IMR-90 (cell line): ENCODE measurements at regions not wholly inside any gene's neighbourhood (a gene's known extent, or its start where the extent isn't known, plus 50 kb on each side); places are given as distances from the start of the nearest gene placed in this dataset.

Source experiments
- ATAC-seq: fragments of 200-7000 bp; cut with Tn5 transposase; 2 replicates; pipeline ENCODE4 v1.9.1; 2020; ENCODE audit warnings: low read depth, mild to moderate bottlenecking, moderate library complexity
- BruUV-seq: library from RNA; stranded (reverse); fragments of 400-500 nt; replicated peaks from 2 replicates; lab custom pipeline; 2021; lab: Mats Ljungman, UMichigan
- CTCF ChIA-PET: fragments of 300-600 bp; formaldehyde crosslinking; extraction: SDS; loops from one replicate; lab custom pipeline; 2021; ENCODE audit warnings: antibody characterized with exemption; lab: Yijun Ruan, JAX
- POLR2A ChIA-PET: fragments of 300-600 bp; sonication (Branson Sonifier 250); formaldehyde crosslinking; loops from one replicate; lab custom pipeline; 2022; ENCODE audit warnings: antibody characterized with exemption; ENCODE audit not compliant: unreplicated experiment; lab: Charles Lee
- DNase-seq: peaks from one replicate; pipeline ENCODE4 v3.0.0; 2013
- H2AFZ ChIP-seq: replicated peaks from 2 replicates; pipeline ENCODE3; 2013; ENCODE audit warnings: low read length, mild to moderate bottlenecking; ENCODE audit not compliant: poor library complexity
- H2AK5ac ChIP-seq: 2 replicates; pipeline ENCODE4 v1.6.1; 2013; ENCODE audit warnings: low read depth, low read length, inconsistent platforms
- H2AK9ac ChIP-seq: replicated peaks from 2 replicates; pipeline ENCODE3; 2013; ENCODE audit warnings: mild to moderate bottlenecking, low read depth, low read length, moderate library complexity; ENCODE audit not compliant: poor library complexity
- H2BK120ac ChIP-seq: 2 replicates; pipeline ENCODE4 v1.6.1; 2013; ENCODE audit warnings: low read depth, low read length, inconsistent platforms
- H2BK15ac ChIP-seq: 3 replicates; pipeline ENCODE4 v1.6.1; 2013; ENCODE audit warnings: low read depth, low read length, inconsistent platforms
- H2BK20ac ChIP-seq: 2 replicates; pipeline ENCODE4 v1.6.1; 2013; ENCODE audit warnings: low read depth, mild to moderate bottlenecking, inconsistent platforms, low read length, moderate library complexity
- H2BK5ac ChIP-seq: 2 replicates; pipeline ENCODE4 v1.6.1; 2013; ENCODE audit warnings: mild to moderate bottlenecking, low read depth, low read length, inconsistent platforms; ENCODE audit not compliant: poor library complexity, severe bottlenecking
- H3K14ac ChIP-seq: replicated peaks from 2 replicates; pipeline ENCODE4 v1.6.1; 2013; ENCODE audit warnings: low read depth, low read length, inconsistent platforms
- H3K18ac ChIP-seq: 2 replicates; pipeline ENCODE4 v1.6.1; 2013; ENCODE audit warnings: low read depth, low read length, control low read depth
- H3K23ac ChIP-seq: 2 replicates; pipeline ENCODE4 v1.6.1; 2013; ENCODE audit warnings: low read depth, low read length, inconsistent platforms
- H3K27ac ChIP-seq: 2 replicates; pipeline ENCODE4 v1.5.1; 2013; ENCODE audit warnings: mild to moderate bottlenecking, control low read depth, low read length; ENCODE audit not compliant: insufficient read depth
- H3K27me3 ChIP-seq: 2 replicates; pipeline ENCODE4 v1.6.1; 2013; ENCODE audit warnings: low read length; ENCODE audit not compliant: control insufficient read depth, insufficient read depth
- H3K36me3 ChIP-seq: 2 replicates; pipeline ENCODE4 v1.6.1; 2013; ENCODE audit warnings: low read length, mixed read lengths; ENCODE audit not compliant: control insufficient read depth, insufficient read depth
- H3K4ac ChIP-seq: 2 replicates; pipeline ENCODE4 v1.6.1; 2013; ENCODE audit warnings: low read depth, low read length, inconsistent platforms
- H3K4me1 ChIP-seq: 2 replicates; pipeline ENCODE4 v1.6.1; 2013; ENCODE audit warnings: low read length, mixed read lengths; ENCODE audit not compliant: control insufficient read depth, insufficient read depth
- H3K4me2 ChIP-seq: 2 replicates; pipeline ENCODE4 v1.6.1; 2013; ENCODE audit warnings: low read depth, mild to moderate bottlenecking, control low read depth, low read length, moderate library complexity
- H3K4me3 ChIP-seq: 2 replicates; pipeline ENCODE4 v1.5.1; 2013; ENCODE audit warnings: low read depth, mild to moderate bottlenecking, control low read depth, low read length, moderate library complexity; ENCODE audit not compliant: insufficient read depth
- H3K56ac ChIP-seq: 2 replicates; pipeline ENCODE4 v1.6.1; 2013; ENCODE audit warnings: low read length, inconsistent platforms; ENCODE audit not compliant: insufficient read depth; ENCODE audit errors: extremely low read depth
- H3K79me1 ChIP-seq, 2 experiments: 2 replicates each; pipeline ENCODE4 v1.6.1; 2013; ENCODE audit warnings: low read length in 2 of 2, inconsistent platforms in 1 of 2, low read depth in 1 of 2
- H3K9ac ChIP-seq: 2 replicates; pipeline ENCODE4 v1.6.1; 2013; ENCODE audit warnings: low read depth, low read length, control low read depth
- H3K9me1 ChIP-seq: 2 replicates; pipeline ENCODE4 v1.6.1; 2013; ENCODE audit warnings: low read length, inconsistent platforms; ENCODE audit not compliant: insufficient read depth
- H3K9me3 ChIP-seq: 2 replicates; pipeline ENCODE4 v1.6.1; 2013; ENCODE audit warnings: low read length; ENCODE audit not compliant: control insufficient read depth, insufficient read depth
- H4K20me1 ChIP-seq: 2 replicates; pipeline ENCODE4 v1.6.1; 2013; ENCODE audit warnings: low read length, inconsistent platforms; ENCODE audit not compliant: insufficient read depth
- H4K5ac ChIP-seq: 2 replicates; pipeline ENCODE4 v1.6.1; 2013; ENCODE audit warnings: mild to moderate bottlenecking, low read depth, low read length, control low read depth
- H4K8ac ChIP-seq, 2 experiments: 2 replicates each; pipeline ENCODE4 v1.6.1; 2013; ENCODE audit warnings: low read depth in 2 of 2, low read length in 2 of 2, control low read depth in 1 of 2, inconsistent platforms in 1 of 2
- H4K91ac ChIP-seq: 2 replicates; pipeline ENCODE4 v1.6.1; 2013; ENCODE audit warnings: low read depth, low read length, inconsistent platforms; ENCODE audit not compliant: insufficient read depth
- BHLHE40 ChIP-seq: fragments of 150-350 bp; IDR thresholded peaks from 2 replicates; pipeline ENCODE4 v1.6.1; 2016; ENCODE audit warnings: mild to moderate bottlenecking, low read depth, low read length
- CEBPB ChIP-seq: IDR thresholded peaks from 2 replicates; pipeline ENCODE4 v1.6.1; 2012; ENCODE audit warnings: low read depth, low read length, improper control_type of control experiment
- CTCF ChIP-seq: conservative IDR thresholded peaks from 2 replicates; pipeline ENCODE4 v1.5.1; 2012; ENCODE audit warnings: mild to moderate bottlenecking, low read depth, low read length, improper control_type of control experiment
- FOS ChIP-seq: fragments of 150-350 bp; IDR thresholded peaks from 2 replicates; pipeline ENCODE4 v1.6.1; 2016; ENCODE audit warnings: low read depth, low read length
- MAZ ChIP-seq: IDR thresholded peaks from 2 replicates; pipeline ENCODE4 v1.6.1; 2012; ENCODE audit warnings: low read depth, mild to moderate bottlenecking, low read length, improper control_type of control experiment, moderate library complexity, borderline replicate concordance
- MXI1 ChIP-seq: IDR thresholded peaks from 2 replicates; pipeline ENCODE4 v1.6.1; 2012; ENCODE audit warnings: low read depth, mild to moderate bottlenecking, low read length, moderate library complexity, borderline replicate concordance
- RAD21 ChIP-seq: IDR thresholded peaks from 2 replicates; pipeline ENCODE4 v1.6.1; 2012; ENCODE audit warnings: low read length, improper control_type of control experiment
- RCOR1 ChIP-seq: IDR thresholded peaks from 2 replicates; pipeline ENCODE4 v1.6.1; 2012; ENCODE audit warnings: mild to moderate bottlenecking, low read length, improper control_type of control experiment; ENCODE audit not compliant: insufficient replicate concordance
- SMC3 ChIP-seq: fragments of 150-350 bp; IDR thresholded peaks from 2 replicates; pipeline ENCODE4 v1.6.1; 2016; ENCODE audit warnings: low read depth, mild to moderate bottlenecking, antibody characterized with exemption, low read length, moderate library complexity
- USF2 ChIP-seq: fragments of 150-350 bp; IDR thresholded peaks from 2 replicates; pipeline ENCODE4 v1.6.1; 2017; ENCODE audit warnings: mild to moderate bottlenecking, antibody characterized with exemption, low read length, low read depth
- WGBS, 2 experiments: methylation state at CpG; one replicate each; pipeline versions ENCODE4 v1.1.5 to v1.1.7; 2013; ENCODE audit warnings: missing lambda C conversion rate in 2 of 2; ENCODE audit not compliant: insufficient read length in 1 of 2; ENCODE audit errors: extremely low coverage in 2 of 2; 5-methylcytosine and 5-hydroxymethylcytosine counted together
- dilution Hi-C: fragments of 300-500 bp; cut with HindIII; formaldehyde crosslinking; loops from one replicate; pipeline ENCODE4 v1.14.3; 2018; ENCODE audit warnings: low sequenced_read_pairs; ENCODE audit not compliant: unreplicated experiment
- in situ Hi-C: fragments of 300-500 bp; cut with MboI; formaldehyde crosslinking; loops from 3 replicates; pipeline ENCODE4 v1.14.3; 2019; ENCODE audit warnings: low sequenced_read_pairs, inconsistent platforms, mixed read lengths
- intact Hi-C: fragments of 100-400 bp; cut with micrococcal nuclease; formaldehyde crosslinking; loops from 2 replicates; pipeline ENCODE4 v1.10.0; 2022

- Histone ChIP-seq H4K91ac (no peak overlapping the region), H3K4ac (no peak overlapping the region), H3K18ac (no peak overlapping the region), H3K14ac (no peak overlapping the region), H3K23ac (no peak overlapping the region), H3K79me1 (no peaks in the 10 kb centered on the region), H3K4me3 (no peak overlapping the region), H2BK5ac (no peak overlapping the region), H3K27ac (no peak overlapping the region), H2BK20ac (no peak overlapping the region), H4K5ac (no peak overlapping the region), H3K27me3 (no peaks in the 10 kb centered on the region), H3K9me3 (peaks cover 14% of the 10 kb centered on the region; the same call in 1 of the 2 replicates), H3K9ac (no peak overlapping the region), H3K9me1 (no peaks in the 10 kb centered on the region), H2BK15ac (no peak overlapping the region), H3K36me3 (no peaks in the 10 kb centered on the region), H3K4me1 (no peaks in the 10 kb centered on the region), H2AK5ac (no peak overlapping the region), H3K4me2 (no peak overlapping the region), H2AFZ (no peak overlapping the region), H2BK120ac (no peak overlapping the region), H2AK9ac (no peak overlapping the region), H4K8ac (no peak overlapping the region), H4K20me1 (no peaks in the 10 kb centered on the region), H3K56ac (no peak overlapping the region)
- WGBS, 2 experiments: no CpG with 5 or more reads among the region's 2 CpGs
- TF ChIP-seq SMC3 (no peak), MXI1 (no peak), CTCF (no peak), MAZ (no peak), RAD21 (no peak), RCOR1 (no peak), CEBPB (no peak), BHLHE40 (no peak), FOS (no peak), USF2 (no peak)
- dilution Hi-C loops: no loop called here
- in situ Hi-C loops: no loop called here
- BruUV-seq: no TSS peak
- intact Hi-C loops: no loop called here
- ATAC-seq (no peak), DNase-seq (no peak)
- POLR2A ChIA-PET: no interaction called here
- CTCF ChIA-PET: no interaction called here
Observed at GRCh38 chr3:54036543-54036942, 85.8 kb upstream of the CACNA2D3 start.
